HepG2 (cell line): ENCODE measurements at regions not wholly inside any gene's neighbourhood (a gene's known extent, or its start where the extent isn't known, plus 50 kb on each side); places are given as distances from the start of the nearest gene placed in this dataset.

Experiments used
- CTCF ChIP-seq: sonication (generic); formaldehyde crosslinking; IDR thresholded peaks from 2 replicates; pipeline ENCODE4 v1.5.0; 2020; ENCODE audit warnings: mild to moderate bottlenecking, missing genetic modification reagents, moderate library complexity
- GABPB1 ChIP-seq: IDR thresholded peaks from 2 replicates; pipeline ENCODE4 v1.6.1; 2016; ENCODE audit warnings: mild to moderate bottlenecking, missing genetic modification reagents, moderate library complexity, missing compliant biosample characterization
- MAFK ChIP-seq, 2 experiments: IDR thresholded peaks in 1 of 2; conservative IDR thresholded peaks in 1 of 2; 2 replicates each; pipeline ENCODE4 v1.6.1; 2011; ENCODE audit warnings: improper control_type of control experiment in 2 of 2, low read length in 2 of 2
- RBM22 ChIP-seq: fragments of 200-400 bp; formaldehyde crosslinking; optimal IDR thresholded peaks from 2 replicates; pipeline ENCODE3; 2017; ENCODE audit warnings: mild to moderate bottlenecking, low read length, moderate library complexity
- SETDB1 ChIP-seq: sonication (generic); formaldehyde crosslinking; IDR thresholded peaks from 2 replicates; pipeline ENCODE4 v1.5.1; 2020; ENCODE audit warnings: missing genetic modification reagents, mild to moderate bottlenecking, borderline replicate concordance
- USF2 ChIP-seq, 2 experiments: sonication (generic) in 1 of 2; formaldehyde crosslinking in 1 of 2; IDR thresholded peaks; 2 replicates each; pipeline versions ENCODE4 v1.5.1 to v1.6.1; 2011 to 2020; ENCODE audit warnings: borderline replicate concordance in 1 of 2, low read depth in 1 of 2, low read length in 1 of 2, mild to moderate bottlenecking in 1 of 2, missing genetic modification reagents in 1 of 2, moderate library complexity in 1 of 2
- ZNF3 ChIP-seq: IDR thresholded peaks from 2 replicates; pipeline ENCODE4 v1.7.0; 2017; ENCODE audit warnings: inconsistent platforms
- ZNF501 ChIP-seq: sonication (generic); formaldehyde crosslinking; IDR thresholded peaks from 2 replicates; pipeline ENCODE4 v1.5.1; 2020; ENCODE audit warnings: mild to moderate bottlenecking, moderate library complexity, missing genetic modification reagents

GRCh38 chr4:157706155-157706554 lies 466.7 kb downstream of the GASK1B start:
- no peak for TF ChIP-seq ZNF3 (CRISPR knock-in tag)
- TF ChIP-seq SETDB1 (CRISPR knock-in tag) = no peak
- TF ChIP-seq RBM22 = no peak
- TF ChIP-seq ZNF501 (CRISPR knock-in tag) = no peak
- no peak for TF ChIP-seq CTCF (CRISPR knock-in tag)
- TF ChIP-seq GABPB1 (CRISPR knock-in tag) = no peak
- no peak for TF ChIP-seq MAFK (conservative IDR thresholded peaks at IDR 0.05 in 1 of 2, IDR thresholded peaks at IDR 0.05 in 1 of 2; ENCODE audit: low read length in 2 of 2)
- no peak for TF ChIP-seq USF2 (IDR thresholded peaks at IDR 0.05; ENCODE audit: low read depth, low read length)
- TF ChIP-seq USF2 (CRISPR knock-in tag; IDR thresholded peaks at IDR 0.05; ENCODE audit: borderline replicate concordance) = no peak
